Hematopoietic multipotent progenitor cell treated with erythropoietin and hydrocortisone succinate and interleukin-3 and kit ligand, for 6 days (in vitro differentiated cells): ENCODE measurements at regions not wholly inside any gene's neighbourhood (a gene's known extent, or its start where the extent isn't known, plus 50 kb on each side); places are given as distances from the start of the nearest gene placed in this dataset.
"Not testable (repeated sequence)": the region's sequence is repeated elsewhere in the genome, so short reads cannot be mapped to it uniquely, and the experiment has no call there.

Experiments
- DNase-seq: peaks from one replicate; pipeline ENCODE4 v3.0.0-alpha.2; 2015

GRCh38 chr10:23777153-23777552 is 338.3 kb downstream of the OTUD1 start:
- no peak for DNase-seq

- DNase-seq = no peak
Observed at GRCh38 chr10:23779301-23779700, 340.4 kb downstream of the OTUD1 start.

GRCh38 chr10:23780331-23780730 is 341.5 kb downstream of the OTUD1 start:
- peak; percentile 14 for DNase-seq

- no peak for DNase-seq
Observed at GRCh38 chr10:23786594-23786993, 347.7 kb downstream of the OTUD1 start.

GRCh38 chr10:23793577-23793976 is 354.7 kb downstream of the OTUD1 start:
- DNase-seq = no peak

GRCh38 chr10:23797452-23797851 is 358.6 kb downstream of the OTUD1 start:
- peak; percentile 43 for DNase-seq

GRCh38 chr10:23804125-23804524 is 365.2 kb downstream of the OTUD1 start:
- DNase-seq = no peak

- DNase-seq = no peak
Observed at GRCh38 chr10:23813687-23814086, 374.8 kb downstream of the OTUD1 start.

GRCh38 chr10:23818484-23818883 is 379.6 kb downstream of the OTUD1 start:
- DNase-seq = no peak

- DNase-seq = no peak
Observed at GRCh38 chr10:23820792-23821191, 381.9 kb downstream of the OTUD1 start.

GRCh38 chr10:23824822-23825221 is 384.1 kb upstream of the KIAA1217 start:
- no peak for DNase-seq

GRCh38 chr10:23826421-23826820 is 382.5 kb upstream of the KIAA1217 start:
- DNase-seq = peak; percentile 40

- DNase-seq = no peak
Observed at GRCh38 chr10:23829556-23829955, 379.4 kb upstream of the KIAA1217 start.

GRCh38 chr10:23834091-23834490 is 374.8 kb upstream of the KIAA1217 start:
- no peak for DNase-seq

- DNase-seq = no peak
Observed at GRCh38 chr10:23850631-23851030, 358.3 kb upstream of the KIAA1217 start.

- no peak for DNase-seq
Observed at GRCh38 chr10:23859598-23859997, 349.3 kb upstream of the KIAA1217 start.

- no peak for DNase-seq
Observed at GRCh38 chr10:23864631-23865147, 344.2 kb upstream of the KIAA1217 start.

GRCh38 chr10:23866985-23867384 is 342.0 kb upstream of the KIAA1217 start:
- not testable (repeated sequence) for DNase-seq

- DNase-seq = no peak
Observed at GRCh38 chr10:23868121-23868520, 340.8 kb upstream of the KIAA1217 start.

GRCh38 chr10:23869548-23869947 is 339.4 kb upstream of the KIAA1217 start:
- DNase-seq = no peak

- no peak for DNase-seq
Observed at GRCh38 chr10:23869996-23870395, 338.9 kb upstream of the KIAA1217 start.

- DNase-seq = peak; percentile 59
Observed at GRCh38 chr10:23870651-23871610, 338.0 kb upstream of the KIAA1217 start.

- no peak for DNase-seq
Observed at GRCh38 chr10:23872290-23872689, 336.6 kb upstream of the KIAA1217 start.

- no peak for DNase-seq
Observed at GRCh38 chr10:23877791-23878320, 331.1 kb upstream of the KIAA1217 start.
